A673 (cell line): ENCODE measurements at regions not wholly inside any gene's neighbourhood (a gene's known extent, or its start where the extent isn't known, plus 50 kb on each side); places are given as distances from the start of the nearest gene placed in this dataset.

Experiments used
- BruUV-seq: library from RNA; stranded (reverse); fragments of 400-500 nt; replicated peaks from 2 replicates; lab custom pipeline; 2021; lab: Mats Ljungman, UMichigan
- CTCF ChIA-PET: fragments of 300-600 bp; sonication (Branson Sonifier 250); formaldehyde crosslinking; loops from one replicate; lab custom pipeline; 2022; ENCODE audit warnings: antibody characterized with exemption; lab: Charles Lee
- POLR2A ChIA-PET: fragments of 300-600 bp; sonication (Branson Sonifier 250); formaldehyde crosslinking; loops from one replicate; lab custom pipeline; 2022; ENCODE audit warnings: antibody characterized with exemption; ENCODE audit not compliant: low non-redundant PET; lab: Charles Lee
- DNase-seq: peaks from one replicate; pipeline ENCODE4 v3.0.0-alpha.2; 2015; ENCODE audit warnings: low spot score
- H3K27ac ChIP-seq: fragments of 200-600 bp; sonication (generic); 2 replicates; pipeline ENCODE4 v1.5.1; 2016; ENCODE audit warnings: mixed run types, low read depth, mild to moderate bottlenecking, mixed read lengths, antibody characterized with exemption, low read length; ENCODE audit not compliant: poor library complexity, severe bottlenecking
- H3K27me3 ChIP-seq: fragments of 200-600 bp; sonication (generic); replicated peaks from 2 replicates; pipeline ENCODE4 v1.6.1; 2017; ENCODE audit warnings: mixed run types, low read depth, mild to moderate bottlenecking, mixed read lengths, antibody characterized with exemption, low read length; ENCODE audit not compliant: insufficient read depth, poor library complexity
- H3K36me3 ChIP-seq: fragments of 200-600 bp; sonication (generic); 2 replicates; pipeline ENCODE4 v1.6.1; 2016; ENCODE audit warnings: mixed run types, mild to moderate bottlenecking, mixed read lengths, antibody characterized with exemption, low read length; ENCODE audit not compliant: insufficient read depth, poor library complexity, severe bottlenecking
- H3K4me1 ChIP-seq: fragments of 200-600 bp; sonication (generic); 2 replicates; pipeline ENCODE4 v1.6.1; 2017; ENCODE audit warnings: mixed run types, mild to moderate bottlenecking, mixed read lengths, antibody characterized with exemption, low read length; ENCODE audit not compliant: insufficient read depth, poor library complexity, severe bottlenecking
- H3K4me3 ChIP-seq: fragments of 200-600 bp; sonication (generic); 2 replicates; pipeline ENCODE4 v1.5.1; 2016; ENCODE audit warnings: low read depth, mixed run types, mild to moderate bottlenecking, mixed read lengths, low read length; ENCODE audit not compliant: poor library complexity, severe bottlenecking
- H3K9me3 ChIP-seq: fragments of 200-600 bp; sonication (generic); 2 replicates; pipeline ENCODE4 v1.6.1; 2016; ENCODE audit warnings: mixed run types, low read depth, mild to moderate bottlenecking, mixed read lengths, antibody characterized with exemption, low read length; ENCODE audit not compliant: poor library complexity, severe bottlenecking
- CTCF ChIP-seq: fragments of 300-800, 200-600 bp; sonication (generic); conservative IDR thresholded peaks from 2 replicates; pipeline ENCODE4 v1.5.1; 2017; ENCODE audit warnings: low read depth, mild to moderate bottlenecking, antibody characterized with exemption, low read length, moderate library complexity, mixed read lengths
- EZH2 ChIP-seq: fragments of 200-600 bp; sonication (generic); IDR thresholded peaks from 2 replicates; pipeline ENCODE4 v1.6.1; 2017; ENCODE audit warnings: borderline replicate concordance, low read depth, mild to moderate bottlenecking, mixed read lengths, antibody characterized with exemption, low read length; ENCODE audit not compliant: poor library complexity, severe bottlenecking
- intact Hi-C: fragments of 100-400 bp; cut with micrococcal nuclease; formaldehyde crosslinking; loops from one replicate; pipeline ENCODE4 v1.10.0; 2022; ENCODE audit not compliant: unreplicated experiment

GRCh38 chr17:73896966-73897365 lies 252.7 kb upstream of the SDK2 start:
- no peak overlapping the region for H3K27ac ChIP-seq
- H3K36me3 ChIP-seq: no peaks in the 10 kb centered on the region
- POLR2A ChIA-PET: no interaction called here
- no peaks in the 10 kb centered on the region for H3K9me3 ChIP-seq
- peaks cover 50% of the 10 kb centered on the region for H3K27me3 ChIP-seq
- no peak for TF ChIP-seq EZH2
- no peak for TF ChIP-seq CTCF
- no peak for DNase-seq
- BruUV-seq: no TSS peak
- intact Hi-C loops: no loop called here
- peaks cover 4% of the 10 kb centered on the region for H3K4me1 ChIP-seq
- H3K4me3 ChIP-seq: no peak overlapping the region
- CTCF ChIA-PET: no interaction called here

- Histone ChIP-seq H3K27ac (no peak overlapping the region), H3K27me3 (peaks cover 45% of the 10 kb centered on the region), H3K36me3 (no peaks in the 10 kb centered on the region), H3K9me3 (no peaks in the 10 kb centered on the region), H3K4me3 (no peak overlapping the region), H3K4me1 (peaks cover 7% of the 10 kb centered on the region)
- POLR2A ChIA-PET: interaction anchor here (0.6 kb wide), 1 partner anchor 297 kb away, joined by 3 read pairs; no protein-coding TSS in a partner anchor
- BruUV-seq: no TSS peak
- DNase-seq: no peak
- intact Hi-C loops: no loop called here
- TF ChIP-seq CTCF: no peak
- CTCF ChIA-PET: no interaction called here
Measured at GRCh38 chr17:73899839-73900238, 255.6 kb upstream of the SDK2 start.

GRCh38 chr17:73900516-73900915 lies 256.3 kb upstream of the SDK2 start:
- ChIA-PET POLR2A (no interaction called here), CTCF (no interaction called here)
- H3K4me3 ChIP-seq: no peak overlapping the region
- DNase-seq: no peak
- BruUV-seq: no TSS peak
- H3K4me1 ChIP-seq: peaks cover 7% of the 10 kb centered on the region
- H3K9me3 ChIP-seq: no peaks in the 10 kb centered on the region
- H3K36me3 ChIP-seq: no peaks in the 10 kb centered on the region
- peaks cover 41% of the 10 kb centered on the region for H3K27me3 ChIP-seq
- TF ChIP-seq CTCF: no peak
- TF ChIP-seq EZH2: no peak
- intact Hi-C loops: no loop called here
- H3K27ac ChIP-seq: no peak overlapping the region
